Germinal center (tissue), 1 donor: ENCODE measurements at regions not wholly inside any gene's neighbourhood (a gene's known extent, or its start where the extent isn't known, plus 50 kb on each side); places are given as distances from the start of the nearest gene placed in this dataset.
"Not testable (repeated sequence)": the region's sequence is repeated elsewhere in the genome, so short reads cannot be mapped to it uniquely, and the experiment has no call there.

ENCODE experiments used
- DNase-seq: peaks from one replicate; pipeline ENCODE4 v3.0.0; 2012; ENCODE audit warnings: mixed read lengths, low spot score

DNA sequence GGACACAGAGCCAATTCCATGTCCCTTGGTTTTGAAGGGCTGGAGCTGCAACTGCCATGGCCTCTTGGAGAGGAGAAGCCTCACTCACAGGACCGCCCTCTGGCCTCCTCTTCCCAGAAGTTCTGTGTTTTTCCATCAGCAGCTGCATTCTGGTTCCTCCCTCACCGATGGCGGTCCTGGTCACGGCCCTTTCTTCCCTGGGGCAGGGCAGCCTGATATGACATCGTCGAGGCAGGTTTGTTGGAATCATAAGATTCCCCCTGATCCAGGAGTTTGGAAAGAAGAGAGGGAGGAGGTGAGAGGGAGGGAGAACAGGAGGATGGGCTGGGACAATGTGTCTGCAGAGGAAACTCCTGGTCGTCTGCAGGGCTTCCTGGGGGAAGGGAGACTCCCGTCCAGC, 82.7 kb upstream of the PDZD8 start:
- no peak for DNase-seq

DNA sequence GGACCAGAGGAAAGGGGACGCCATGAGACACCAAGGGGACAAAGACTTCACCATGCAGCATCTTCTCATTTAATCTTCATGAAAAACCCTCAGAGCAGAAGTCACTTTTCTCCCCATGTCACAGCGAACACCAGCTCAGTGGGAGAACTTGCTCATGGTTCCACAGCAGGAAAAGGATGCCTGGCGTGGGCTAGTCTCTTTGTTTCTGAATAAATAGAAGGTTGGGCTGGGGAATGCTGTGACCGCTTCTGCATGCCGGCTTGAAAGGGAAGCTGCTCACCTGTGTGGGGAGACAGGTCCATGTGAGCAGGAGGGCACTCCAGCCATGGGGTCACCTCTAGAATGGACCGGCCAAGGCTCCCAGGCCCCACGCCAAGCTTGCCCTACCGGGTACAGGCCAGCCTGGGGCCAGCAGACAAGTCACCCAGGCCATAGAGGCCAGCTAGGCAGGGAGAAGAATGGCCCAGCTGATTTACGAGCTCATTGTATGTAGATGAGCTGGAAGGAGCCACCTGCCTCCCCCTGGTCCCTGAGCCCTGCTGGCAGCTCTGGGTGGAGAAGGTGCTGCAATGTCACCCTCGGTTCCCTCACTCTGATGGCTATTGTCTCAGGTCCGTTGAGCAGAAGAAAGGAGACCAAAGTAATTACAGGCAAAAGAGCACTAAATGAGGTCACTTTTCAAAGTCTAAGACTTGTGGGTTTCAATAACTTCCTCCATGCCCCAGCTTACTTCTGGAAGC, 82.0 kb upstream of the PDZD8 start:
- no peak for DNase-seq

DNA sequence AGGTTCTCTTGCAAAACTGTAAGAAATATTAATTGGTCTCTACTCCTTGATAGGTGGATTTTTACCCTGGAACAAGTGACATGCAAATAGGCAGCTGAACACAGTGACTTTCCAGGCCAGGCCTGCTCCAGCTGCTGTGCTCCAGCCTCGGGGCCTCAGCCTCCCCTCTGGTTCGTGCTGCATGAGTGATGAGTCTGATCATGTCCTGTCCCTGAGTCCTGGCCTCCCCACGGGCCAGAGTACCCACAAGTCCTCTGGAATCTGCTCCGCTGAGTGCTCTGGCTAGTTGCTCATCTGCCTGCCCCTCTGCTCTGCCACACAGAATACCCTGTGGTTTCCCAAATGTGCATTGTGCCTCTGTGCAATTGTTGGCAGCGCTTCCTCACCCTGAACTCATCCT, 80.1 kb upstream of the PDZD8 start:
- no peak for DNase-seq

DNA sequence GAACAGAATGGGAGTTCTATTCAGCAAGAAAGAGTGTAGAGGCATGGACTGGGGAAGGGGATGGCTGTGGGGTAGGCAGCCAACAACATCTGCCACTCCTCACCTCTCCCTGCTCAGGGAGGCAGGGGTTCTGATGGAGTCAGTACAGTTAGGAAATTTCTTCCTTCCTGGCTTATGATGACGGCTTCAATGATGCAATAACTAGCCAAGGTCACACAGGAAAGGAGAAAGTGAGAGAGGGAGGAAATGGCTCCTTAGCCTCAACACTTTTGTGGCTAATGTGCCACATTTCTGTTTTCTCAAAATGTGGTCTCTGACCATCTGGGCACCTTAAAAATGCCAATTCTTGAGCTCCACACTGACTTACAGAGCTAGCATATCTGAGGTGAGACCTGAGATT, 79.3 kb upstream of the PDZD8 start:
- no peak for DNase-seq

DNA sequence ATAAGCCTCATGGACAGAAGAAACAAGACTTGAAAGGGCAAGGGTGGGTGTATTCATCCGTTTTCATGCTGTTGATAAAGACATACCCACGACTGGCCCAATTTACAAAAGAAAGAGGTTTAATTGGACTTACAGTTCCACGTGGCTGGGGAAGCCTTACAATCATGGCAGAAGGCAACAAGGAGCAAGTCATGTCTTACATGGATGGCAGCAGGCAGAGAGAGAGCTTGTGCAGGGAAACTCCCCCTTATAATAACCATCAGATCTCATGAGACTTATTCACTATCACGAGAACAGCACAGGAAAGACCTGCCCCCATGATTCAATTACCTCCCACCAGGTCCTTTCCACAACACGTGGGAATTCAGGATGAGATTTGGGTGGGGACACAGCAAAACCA, 78.2 kb upstream of the PDZD8 start:
- not testable (repeated sequence) for DNase-seq

DNA sequence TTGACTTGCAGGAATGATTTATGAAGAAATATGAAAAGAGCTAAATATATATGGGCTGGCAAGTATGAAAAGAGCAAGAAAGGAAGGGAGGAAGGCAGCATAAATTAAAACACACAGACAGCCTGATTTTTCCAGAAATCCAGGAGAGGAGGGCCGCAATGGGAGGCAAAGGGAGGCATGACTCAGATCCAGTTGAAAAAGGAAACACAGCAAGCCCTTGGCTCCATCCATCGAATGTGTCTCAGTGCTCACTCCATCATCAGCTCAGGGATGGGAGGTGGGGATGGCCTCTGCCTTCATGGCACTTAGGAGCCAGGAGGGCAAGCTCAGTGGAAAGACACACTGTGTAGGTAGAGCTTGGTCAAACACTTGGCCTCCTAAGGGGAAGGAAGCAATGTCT, 75.7 kb upstream of the PDZD8 start:
- no peak for DNase-seq

DNA sequence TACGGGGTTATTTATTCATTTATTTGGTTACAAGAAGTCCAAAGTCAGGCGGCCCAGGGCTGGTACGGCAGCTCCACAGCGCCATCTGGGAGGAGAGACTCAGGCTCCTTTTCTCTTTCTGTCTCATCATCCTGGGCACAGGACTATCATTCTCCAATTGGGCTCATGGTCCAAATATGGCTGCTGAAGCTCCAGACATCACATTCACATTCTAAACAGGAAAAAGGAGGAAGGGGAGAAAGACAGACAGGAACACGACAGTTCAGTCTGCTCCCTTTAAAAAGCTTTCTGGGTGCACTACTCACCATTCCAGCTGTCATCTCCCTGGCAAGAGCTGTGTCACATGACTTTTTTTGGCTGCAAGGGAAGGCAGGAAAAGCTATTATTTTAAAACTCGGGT, 74.4 kb upstream of the PDZD8 start:
- DNase-seq, result no peak

DNA sequence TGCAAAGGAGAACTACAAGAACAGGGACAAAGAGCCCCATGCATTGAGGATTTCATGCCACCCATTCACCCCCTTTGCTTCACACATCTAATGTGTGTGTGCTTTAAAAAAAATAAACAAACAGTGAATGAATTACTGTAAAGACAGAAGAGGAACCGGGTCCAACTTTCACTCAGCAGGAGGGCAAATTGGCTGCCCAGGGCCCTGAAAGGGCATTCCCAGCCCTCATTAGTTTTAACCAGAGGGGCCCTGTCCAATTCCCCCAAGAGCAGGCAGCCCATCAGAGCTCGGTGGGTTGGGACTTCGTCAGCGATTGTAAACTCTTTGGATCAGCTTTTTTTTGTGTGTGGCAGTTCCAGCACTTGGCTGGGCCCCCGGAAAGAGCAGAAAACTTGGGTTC, 73.6 kb upstream of the PDZD8 start:
- no peak for DNase-seq

DNA sequence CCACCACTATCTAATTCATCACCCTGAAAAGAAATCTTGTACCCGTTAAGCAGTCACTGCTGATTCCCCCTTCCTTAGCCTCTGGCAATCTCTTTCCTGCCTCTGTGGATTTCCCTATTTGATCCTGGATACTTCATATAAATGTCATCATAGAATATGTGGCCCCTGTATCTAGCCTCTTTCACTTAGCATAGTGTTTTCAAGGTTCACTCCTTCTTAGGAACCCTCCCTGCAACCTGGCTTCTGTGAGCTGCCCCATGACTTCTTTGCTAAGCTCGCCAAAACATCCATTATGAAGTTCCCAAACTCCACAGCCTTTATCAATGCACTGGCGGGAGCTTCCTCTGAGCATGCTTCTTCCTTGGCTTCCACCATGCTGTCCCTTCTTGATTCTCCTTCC, 70.8 kb upstream of the PDZD8 start:
- no peak for DNase-seq

DNA sequence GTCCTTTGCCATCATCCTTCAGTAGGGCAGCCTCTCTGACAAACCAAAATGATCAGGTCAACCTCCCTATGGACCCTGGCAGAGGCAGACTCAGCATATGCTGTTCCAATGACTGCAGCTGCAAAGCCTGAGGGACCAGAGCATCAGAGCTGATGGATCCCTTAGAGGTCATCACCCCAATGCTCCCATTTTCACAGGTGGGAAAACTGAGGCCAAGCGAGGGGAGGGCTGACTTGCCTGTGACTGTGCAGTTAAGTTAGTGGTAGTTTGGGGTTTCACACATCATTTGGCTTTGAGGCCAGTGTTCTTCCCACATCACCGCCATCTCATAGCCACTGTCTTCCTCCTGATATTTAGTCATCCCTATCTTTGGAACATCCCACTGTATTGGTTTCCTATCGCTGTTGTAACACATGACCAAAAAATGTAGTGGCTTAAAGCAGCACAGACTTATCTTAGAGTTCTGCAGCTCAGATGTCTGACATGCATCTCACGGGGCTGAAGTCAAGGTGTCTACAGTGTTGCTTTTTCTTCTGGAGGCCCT, 69.3 kb upstream of the PDZD8 start:
- DNase-seq, result no peak

DNA sequence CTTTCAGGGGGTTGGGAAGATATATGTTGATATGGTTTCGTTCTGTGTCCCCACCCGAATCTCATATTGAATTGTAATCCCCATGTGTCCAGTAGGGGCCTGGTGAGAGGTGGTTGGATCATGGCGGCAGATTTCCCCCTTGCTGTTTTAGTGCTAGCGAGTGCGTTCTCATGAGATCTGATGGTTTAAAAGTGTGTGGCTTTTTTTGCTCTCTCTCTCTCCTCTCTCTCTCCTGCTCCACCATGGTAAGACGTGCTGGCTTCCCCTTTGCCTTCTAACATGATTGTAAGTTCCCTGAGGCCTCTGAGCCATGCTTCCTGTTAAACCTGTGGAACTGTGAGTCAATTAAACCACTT, 68.4 kb upstream of the PDZD8 start:
- DNase-seq, result no peak

DNA sequence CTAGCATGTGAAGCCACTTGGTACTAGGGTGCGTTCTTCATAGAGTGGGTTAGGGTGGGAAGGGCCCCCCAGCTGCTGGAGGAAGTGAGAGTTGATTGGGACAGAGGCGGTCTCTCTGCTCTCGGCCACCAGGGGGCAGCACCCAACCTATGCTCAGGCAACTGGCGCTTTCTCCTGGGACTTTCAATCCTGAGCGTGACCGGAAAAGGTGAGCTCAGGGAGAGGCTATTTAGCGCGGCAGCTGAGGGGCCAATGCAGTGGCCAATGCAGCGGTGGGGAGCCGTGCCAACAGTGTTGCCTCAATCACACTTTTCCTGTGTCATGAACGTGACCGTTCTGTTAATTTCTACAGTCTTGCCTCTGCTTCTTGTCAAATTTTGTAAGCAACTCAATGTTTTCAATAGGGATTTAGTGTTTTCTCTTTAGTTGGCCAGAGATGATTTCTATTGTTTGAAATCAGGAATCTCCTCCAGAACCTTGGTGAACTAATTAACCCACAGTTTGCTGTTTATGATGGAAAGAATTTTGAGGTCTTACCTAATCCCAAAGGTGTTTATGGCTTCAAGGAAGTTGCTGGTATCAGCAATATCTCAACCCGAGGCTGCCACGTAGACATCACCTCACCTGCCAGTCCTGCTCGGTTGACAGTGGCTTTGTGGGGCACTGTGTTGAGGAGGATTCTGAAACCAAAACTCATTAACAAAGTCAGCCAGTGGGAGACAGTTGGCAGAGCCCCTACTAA, 67.9 kb upstream of the PDZD8 start:
- peak; percentile 63 for DNase-seq

DNA sequence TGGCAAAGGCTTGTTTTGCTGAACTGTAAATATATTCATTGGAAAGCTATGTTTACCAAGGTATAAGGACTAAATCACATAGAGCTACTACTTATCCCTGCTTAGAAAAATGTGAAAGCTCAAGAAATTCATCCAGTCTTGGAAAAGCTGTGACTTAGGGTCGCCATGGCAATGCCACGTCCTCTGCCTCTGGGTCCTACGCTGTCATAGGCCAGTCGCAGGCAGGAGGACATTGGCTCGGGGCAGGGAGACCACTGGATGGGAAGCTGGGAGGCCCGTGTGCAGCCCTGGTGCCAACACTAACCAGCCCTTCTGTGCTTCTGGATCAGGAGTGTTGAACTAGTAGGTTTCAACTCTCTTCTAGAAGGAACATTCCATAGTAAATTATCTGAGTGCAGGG, 67.3 kb upstream of the PDZD8 start:
- DNase-seq, result no peak

DNA sequence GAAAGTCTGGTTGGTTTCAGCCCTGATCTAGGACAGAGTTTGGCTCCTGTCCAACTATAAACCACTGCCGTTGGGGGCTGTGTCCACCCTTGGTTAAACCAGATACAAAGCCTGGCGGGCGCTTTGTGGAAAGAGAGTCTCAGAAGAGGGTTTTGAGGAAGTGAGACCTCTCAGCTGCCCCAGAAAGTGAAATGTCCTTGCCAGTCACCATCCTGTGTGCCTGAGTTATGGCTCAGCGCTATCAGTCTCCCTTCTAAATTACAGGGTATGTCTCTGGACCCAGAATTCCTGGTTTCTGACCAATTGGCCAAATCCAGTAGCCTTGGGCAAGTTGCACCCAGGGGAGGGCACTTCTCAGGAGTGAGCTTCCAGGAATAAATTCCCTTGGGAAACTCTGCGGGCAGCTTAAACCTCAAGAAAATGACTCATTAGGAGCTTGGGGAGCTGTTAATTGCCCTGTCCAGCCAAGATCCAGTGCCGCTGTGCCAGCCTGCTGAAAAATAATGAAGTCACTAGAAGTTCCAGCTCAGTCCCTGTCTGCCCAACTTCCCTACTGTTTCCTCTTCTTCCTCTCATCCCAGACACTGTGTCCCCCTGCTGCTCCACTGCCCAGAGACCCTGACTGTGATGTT, 66.7 kb upstream of the PDZD8 start:
- DNase-seq, result no peak

DNA sequence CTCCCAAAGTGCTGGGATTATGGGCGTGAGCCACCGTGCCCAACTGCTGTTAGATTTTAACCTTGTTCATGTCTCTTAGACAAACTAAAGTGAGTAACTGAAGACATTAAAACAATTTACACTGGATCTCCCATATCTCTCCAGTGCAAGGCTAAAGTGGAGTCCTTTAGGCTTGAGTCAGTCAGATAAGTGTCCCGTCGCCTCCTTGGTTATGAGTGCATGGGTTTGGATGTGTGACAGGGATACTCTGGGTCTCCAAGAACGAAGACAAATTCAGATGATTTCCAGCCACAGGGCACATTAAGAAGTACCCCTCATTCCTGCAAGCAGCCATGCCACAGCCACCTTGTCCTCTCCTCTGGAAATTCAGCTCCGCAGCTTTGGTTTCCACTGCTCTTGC, 66.1 kb upstream of the PDZD8 start:
- DNase-seq, result no peak

DNA sequence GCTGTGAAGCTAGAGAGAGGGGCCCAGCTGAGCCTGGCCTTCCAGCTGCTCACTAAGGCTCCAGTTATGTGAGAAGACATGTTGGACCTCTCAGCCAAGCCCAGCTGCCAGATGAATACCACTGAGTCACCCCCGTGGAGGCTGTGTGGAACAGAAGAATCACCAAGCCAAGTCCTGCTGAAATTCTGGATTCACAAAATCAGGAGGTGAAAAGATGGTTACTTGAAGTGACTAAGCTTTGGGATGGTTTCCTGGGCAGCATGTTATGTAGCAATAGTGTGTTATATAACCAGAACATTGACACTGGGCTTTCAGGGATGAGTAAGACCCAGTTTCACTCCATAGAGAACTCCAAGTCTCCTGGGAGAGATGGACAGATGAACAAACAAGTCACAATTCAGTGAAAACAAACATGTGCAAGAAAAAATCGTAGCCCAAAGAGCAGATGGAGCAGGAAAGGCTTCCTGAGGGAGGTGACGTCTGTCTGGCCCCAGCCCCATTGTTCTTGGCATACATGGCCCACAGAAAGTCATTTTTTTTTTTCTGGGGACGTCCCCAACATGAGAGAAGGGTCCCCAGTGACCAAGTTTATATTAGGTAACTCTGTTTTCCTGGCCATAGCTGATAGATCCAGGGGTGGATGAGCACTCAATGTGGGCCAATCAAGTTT, 64.1 kb upstream of the PDZD8 start:
- DNase-seq, result no peak

DNA sequence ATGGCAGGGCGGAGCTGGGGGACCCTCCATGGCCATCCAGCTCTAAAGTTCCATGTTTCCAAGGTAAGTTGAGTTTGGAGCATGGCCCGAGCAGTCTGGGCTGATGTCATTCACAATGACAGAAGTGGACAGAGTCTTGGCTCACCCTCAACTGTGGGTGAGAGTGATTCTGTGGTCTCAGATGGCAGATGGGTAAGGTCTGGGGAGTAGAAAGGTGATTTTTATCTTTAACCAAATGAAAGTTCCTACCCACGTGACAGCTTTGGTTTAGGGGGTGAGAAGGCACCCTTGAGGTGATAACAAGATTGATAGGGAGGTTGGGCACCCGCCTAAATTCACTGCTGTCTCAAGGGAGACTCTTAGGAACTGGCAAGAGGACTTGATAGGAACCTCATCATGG, 57.6 kb upstream of the PDZD8 start:
- DNase-seq, result no peak

DNA sequence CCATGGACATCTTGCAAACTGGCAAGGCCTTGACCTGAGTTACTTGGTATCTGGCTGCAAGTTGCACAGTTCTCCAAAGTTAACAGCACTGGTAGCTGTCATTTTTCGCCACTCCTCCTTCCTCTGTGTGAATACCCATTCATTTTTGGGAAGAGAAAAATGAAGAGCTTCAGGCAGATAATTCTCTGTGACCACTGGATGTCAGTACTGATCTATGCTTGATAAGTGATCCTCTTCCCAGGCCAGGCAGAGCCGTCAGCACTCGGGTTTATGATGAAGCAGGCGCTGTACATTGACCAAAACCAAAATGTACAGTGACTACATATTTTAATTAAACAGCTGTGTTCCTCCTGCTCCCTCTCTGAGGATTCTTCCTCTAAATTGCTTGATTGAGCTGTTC, 55.9 kb upstream of the PDZD8 start:
- DNase-seq, result no peak

DNA sequence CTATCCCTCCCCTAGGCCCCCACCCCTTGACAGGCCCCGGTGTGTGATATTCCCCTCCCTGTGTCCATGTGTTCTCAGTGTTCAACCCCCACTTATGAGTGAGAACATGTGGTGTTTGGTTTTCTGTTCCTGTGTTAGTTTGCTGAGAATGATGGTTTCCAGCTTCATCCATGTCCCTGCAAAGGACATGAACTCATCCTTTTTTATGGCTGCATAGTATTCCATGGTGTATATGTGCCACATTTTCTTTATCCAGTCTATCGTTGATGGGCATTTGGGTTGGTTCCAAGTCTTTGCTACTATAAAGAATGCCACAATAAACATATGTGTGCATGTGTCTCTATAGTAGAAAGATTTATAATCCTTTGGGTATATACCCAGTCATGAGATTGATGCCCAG, 55.3 kb upstream of the PDZD8 start:
- DNase-seq, result not testable (repeated sequence)

DNA sequence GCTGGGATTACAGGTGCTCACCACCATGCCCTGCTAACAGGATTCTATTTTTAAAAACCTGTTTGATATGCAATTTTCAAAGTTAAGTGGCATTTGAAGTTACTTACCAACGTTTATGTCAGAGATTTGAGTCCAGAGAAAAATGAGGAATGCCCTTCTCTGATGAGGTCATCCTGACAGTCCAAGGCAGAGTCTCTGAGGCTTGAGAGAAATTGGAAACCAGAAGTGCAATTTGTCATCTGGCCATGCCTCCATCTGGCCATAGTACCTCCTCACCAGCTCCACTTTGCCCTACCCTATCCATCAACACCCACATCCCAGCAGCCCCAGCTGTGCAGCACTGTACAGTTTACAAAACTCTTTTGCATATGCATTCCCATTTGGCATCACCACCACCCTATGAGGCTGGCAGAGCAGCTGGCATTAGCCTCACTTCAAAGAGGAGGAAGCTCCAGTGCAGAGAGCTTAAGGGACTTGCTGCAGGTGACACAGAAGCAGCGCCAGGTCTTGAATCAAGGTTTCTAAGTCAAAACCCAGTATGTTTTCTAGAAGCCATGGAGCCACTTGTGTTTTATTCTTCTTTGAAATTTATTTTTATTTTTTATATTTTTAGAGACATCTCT, 54.5 kb upstream of the PDZD8 start:
- DNase-seq, result no peak

DNA sequence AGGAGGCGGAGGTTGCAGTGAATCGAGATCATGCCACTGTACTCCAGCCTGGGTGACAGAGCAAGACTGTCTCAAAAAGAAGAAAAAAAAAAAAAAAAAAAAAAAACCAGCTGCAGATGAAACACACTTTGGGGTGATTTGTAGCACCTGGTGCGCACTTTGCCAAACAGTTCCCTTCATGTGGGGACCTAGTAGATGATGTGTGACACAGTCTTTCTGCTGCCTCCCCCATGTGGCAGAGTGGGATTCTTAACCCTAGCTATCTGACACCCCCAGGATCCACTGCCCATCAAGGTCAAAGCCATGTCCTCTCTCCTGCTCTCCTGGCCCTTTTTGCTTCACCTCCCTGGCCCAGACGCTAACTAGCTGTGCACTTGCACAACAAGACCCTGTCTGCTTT, 52.1 kb upstream of the PDZD8 start:
- no peak for DNase-seq

DNA sequence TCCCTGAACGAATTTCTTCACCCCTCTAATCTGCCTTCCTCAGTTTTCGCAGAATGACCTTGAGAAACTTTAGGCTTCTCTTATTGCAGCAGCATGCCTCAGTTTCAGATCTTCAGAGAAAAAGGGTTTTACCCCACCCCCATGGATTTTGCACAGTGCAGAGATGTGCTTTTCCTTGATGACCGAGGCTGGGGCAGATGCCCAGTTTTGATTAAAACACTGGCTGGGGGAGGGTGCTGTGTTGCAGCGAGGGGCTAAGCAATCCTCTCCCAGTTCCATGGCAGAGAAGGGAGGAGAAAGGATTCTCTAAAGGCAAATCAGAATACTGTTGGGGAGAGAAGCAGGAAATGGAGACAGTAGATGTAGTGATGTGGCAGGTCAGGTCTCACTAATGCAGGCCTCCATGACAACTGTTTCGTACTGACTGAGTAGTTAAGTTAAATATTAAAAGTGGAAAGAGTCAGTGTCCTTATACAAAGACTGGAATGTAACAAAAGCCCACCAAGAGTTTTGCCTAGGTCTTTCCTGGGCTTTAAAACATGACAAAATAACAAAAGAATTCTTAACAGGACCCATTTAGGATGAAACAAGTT, 50.8 kb upstream of the PDZD8 start:
- DNase-seq, result no peak
